HG02798 (cell line): ENCODE measurements at regions not wholly inside any gene's neighbourhood (a gene's known extent, or its start where the extent isn't known, plus 50 kb on each side); places are given as distances from the start of the nearest gene placed in this dataset.

Experiments
- ATAC-seq: cut with Tn5 transposase; IDR thresholded peaks from one replicate; pipeline ENCODE4 v1.9.1; 2021; ENCODE audit warnings: mild to moderate bottlenecking; ENCODE audit not compliant: unreplicated experiment, poor library complexity

DNA sequence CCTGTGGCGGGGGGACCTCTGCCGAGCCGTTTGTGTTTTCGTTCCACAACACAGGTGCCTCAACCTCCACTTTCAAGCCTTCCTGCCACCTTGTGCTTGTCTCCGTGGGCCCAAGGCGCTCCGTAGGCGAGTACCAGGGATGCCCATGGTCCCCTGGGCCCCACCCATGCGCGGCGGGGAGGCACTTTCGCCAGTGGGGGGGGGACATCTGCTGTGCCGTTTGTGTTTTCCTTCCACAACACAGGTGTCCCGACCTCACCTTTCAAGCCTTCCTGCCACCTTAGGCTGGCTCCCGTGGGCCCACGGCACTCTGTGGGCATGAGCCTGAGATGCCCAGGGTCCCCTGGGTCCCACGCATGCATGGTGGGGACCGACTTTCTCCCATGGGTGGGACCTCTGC is 335.9 kb downstream of the ALG10 start:
- no peak for ATAC-seq

DNA sequence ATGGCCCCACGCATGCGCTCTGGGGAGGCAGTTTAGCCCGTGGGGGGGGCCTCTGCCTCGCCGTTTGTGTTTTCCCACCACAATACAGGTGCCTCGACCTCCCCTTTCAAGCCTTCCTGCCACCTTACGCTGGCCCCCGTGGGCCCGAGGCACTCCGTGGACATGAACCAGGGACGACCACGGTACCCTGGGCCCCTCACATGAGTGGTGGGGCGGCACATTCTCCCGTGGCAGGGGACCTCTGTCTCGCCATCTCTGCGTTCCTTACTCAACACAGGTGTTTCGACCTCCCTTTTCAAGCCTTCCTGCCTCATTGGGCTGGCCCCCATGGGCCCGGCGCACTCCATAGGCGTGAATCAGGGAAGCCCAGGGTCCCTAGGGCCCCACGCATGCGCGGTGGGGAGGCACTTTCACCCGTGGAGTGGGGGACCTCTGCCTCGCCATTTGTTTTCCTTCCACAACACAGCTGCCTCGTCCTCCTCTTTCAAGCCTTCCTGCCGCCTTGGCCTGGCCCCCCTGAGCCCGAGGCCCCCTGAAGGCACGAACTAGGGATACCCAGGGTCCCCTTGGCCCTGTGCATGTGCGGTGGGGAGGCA is 339.5 kb downstream of the ALG10 start:
- ATAC-seq, result no peak

DNA sequence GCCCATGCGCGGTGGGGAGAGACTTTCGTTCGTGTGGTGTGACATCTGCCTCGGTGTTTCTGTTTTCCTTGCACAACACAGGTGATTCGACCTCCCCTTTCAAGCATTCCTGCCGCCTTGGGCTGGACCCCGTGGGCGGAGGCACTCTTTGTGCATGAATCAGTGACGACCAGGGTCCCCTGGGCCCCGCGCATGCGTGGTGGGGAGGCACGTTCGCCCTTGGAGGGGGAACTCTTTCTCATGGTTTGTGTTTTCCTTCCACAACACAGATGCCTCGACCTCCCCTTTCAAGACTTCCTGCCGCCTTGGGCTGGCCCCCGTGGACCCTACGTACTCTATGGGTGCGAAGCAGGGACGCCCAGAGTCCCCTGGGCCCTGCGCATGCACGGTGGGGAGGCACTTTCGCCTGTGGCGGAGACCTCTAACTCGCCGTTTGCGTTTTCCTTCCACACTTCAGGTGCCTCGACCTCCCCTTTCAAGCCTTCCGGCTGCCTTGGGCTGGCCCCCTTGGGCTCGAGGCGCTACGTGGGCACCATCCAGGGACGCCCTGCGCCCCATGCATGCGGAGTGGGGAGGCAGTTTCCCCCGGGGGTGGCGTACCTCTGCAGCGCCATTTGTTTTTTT is 340.9 kb downstream of the ALG10 start:
- no peak for ATAC-seq

DNA sequence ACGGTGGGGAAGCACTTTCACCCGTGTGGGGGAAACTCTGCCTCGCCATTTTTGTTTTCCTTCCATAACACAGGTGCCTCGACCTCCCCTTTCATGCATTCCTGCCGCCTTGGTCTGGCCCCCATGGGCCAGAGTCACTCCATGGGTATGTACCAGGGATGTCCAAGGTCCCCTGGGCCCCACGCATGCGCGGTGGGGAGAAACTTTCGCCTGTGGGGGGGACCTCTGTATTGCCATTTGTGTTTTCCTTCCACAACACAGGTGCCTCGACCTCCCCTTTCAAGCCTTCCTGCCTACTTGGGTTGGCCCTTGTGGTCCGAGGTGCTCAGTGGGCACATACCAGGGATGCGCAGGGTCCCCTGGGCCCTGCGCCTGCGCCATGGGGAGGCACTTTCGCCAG is 345.8 kb downstream of the ALG10 start:
- ATAC-seq, result no peak

- ATAC-seq, result no peak
These were observed 348.8 kb downstream of the ALG10 start for GRCh38 chr12:34371050-34371449.

DNA sequence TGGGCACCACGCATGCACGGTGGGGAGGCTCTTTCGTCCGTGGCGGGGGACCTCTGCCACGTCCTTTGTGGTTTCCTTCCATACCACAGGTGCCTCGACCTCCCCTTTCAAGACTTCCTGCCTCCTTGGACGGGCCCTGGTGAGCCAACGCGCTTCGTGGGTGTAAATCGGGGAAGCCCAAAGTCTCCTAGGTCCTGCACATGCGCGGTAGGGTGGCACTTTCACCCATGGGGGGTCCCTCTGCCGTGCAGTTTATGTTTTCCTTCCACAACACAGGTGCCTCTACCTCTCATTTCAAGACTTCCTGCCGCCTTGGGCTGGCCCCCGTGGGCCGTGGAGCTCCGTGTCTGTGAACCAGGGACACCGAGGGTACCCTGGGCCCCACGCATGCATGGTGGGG is 349.7 kb downstream of the ALG10 start:
- no peak for ATAC-seq

GRCh38 chr12:34373926-34374325 is 351.6 kb downstream of the ALG10 start:
- no peak for ATAC-seq

GRCh38 chr12:34376133-34376799 is 354.0 kb downstream of the ALG10 start:
- ATAC-seq, result no peak

GRCh38 chr12:34377243-34378035 is 355.1 kb downstream of the ALG10 start:
- no peak for ATAC-seq

- no peak for ATAC-seq
These were observed 356.8 kb downstream of the ALG10 start for GRCh38 chr12:34379142-34379541.

GRCh38 chr12:34384693-34385092 is 362.4 kb downstream of the ALG10 start:
- ATAC-seq, result no peak

DNA sequence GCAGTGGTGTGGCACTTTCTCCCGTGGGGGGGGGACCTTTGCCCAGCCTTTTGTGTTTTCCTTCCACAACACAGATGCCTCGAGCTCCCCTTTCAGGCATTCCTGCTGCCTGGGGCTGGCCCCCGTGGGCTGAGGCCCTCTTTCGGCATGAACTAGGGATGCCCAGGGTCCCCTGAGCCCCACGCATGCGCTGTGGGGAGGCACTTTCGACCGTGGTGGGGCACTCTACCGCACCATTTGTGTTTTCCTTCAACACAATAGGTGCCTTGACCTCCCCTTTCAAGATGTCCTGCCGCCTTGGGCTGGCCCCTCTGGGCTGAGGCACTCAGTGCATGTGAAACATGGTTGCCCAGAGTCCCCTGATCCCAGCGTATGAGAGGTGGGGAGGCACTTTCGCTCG is 363.7 kb downstream of the ALG10 start:
- ATAC-seq, result no peak

GRCh38 chr12:34386621-34387255 is 364.4 kb downstream of the ALG10 start:
- no peak for ATAC-seq

GRCh38 chr12:34387711-34388635 is 365.7 kb downstream of the ALG10 start:
- ATAC-seq, result no peak

- ATAC-seq, result no peak
These were observed 366.5 kb downstream of the ALG10 start for GRCh38 chr12:34388636-34389377.

DNA sequence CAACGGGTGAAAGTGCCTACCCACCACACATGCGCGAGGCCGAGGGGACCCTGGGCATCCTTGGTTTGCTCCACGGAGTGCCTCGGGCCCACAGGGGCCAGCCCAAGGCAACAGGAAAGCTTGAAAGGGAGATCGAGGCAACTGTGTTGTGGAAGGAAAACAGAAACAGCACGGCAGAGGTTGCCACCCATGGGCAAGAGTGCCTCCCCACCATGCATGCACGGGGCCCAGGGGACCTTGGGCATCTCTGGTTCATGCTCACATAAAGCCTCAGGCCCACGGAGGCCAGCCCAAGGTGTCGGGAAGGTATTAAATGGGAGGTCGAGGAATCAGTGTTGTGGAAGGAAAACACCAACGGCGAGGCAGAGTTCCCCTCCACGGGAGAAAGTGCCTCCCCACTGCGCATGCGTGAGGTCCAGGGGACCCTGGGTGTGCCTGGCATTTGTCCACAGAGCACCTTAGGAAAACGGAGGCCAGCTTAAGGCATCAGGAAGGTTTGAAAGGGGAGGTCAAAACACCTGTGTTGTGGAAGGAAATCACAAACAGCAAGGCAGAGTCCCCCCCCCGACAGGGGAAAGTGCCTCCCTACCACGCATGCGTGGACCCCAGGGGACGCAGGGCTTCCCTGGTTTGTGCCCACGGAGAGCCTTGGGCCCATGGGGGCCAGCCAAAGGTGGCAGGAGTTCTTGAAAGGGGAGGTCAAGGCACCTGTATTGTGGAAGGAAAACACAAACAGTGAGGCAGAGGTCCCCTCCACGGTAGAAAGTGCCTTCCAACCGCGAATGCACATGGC is 367.3 kb downstream of the ALG10 start:
- no peak for ATAC-seq

- ATAC-seq, result no peak
These were observed 368.0 kb downstream of the ALG10 start for GRCh38 chr12:34390171-34390841.
